ENCODE measurements at regions not wholly inside any gene's neighbourhood (a gene's known extent, or its start where the extent isn't known, plus 50 kb on each side); places are given as distances from the start of the nearest gene placed in this dataset.

- TF ChIP-seq, protein P1, sequence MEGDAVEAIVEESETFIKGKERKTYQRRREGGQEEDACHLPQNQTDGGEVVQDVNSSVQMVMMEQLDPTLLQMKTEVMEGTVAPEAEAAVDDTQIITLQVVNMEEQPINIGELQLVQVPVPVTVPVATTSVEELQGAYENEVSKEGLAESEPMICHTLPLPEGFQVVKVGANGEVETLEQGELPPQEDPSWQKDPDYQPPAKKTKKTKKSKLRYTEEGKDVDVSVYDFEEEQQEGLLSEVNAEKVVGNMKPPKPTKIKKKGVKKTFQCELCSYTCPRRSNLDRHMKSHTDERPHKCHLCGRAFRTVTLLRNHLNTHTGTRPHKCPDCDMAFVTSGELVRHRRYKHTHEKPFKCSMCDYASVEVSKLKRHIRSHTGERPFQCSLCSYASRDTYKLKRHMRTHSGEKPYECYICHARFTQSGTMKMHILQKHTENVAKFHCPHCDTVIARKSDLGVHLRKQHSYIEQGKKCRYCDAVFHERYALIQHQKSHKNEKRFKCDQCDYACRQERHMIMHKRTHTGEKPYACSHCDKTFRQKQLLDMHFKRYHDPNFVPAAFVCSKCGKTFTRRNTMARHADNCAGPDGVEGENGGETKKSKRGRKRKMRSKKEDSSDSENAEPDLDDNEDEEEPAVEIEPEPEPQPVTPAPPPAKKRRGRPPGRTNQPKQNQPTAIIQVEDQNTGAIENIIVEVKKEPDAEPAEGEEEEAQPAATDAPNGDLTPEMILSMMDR (conservative IDR thresholded peaks at IDR 0.05): no peak
- TF ChIP-seq EZH2 (IDR thresholded peaks at IDR 0.05; ENCODE audit: low read depth): no peak
These were observed 495.3 kb upstream of the ARPP21 start for GRCh38 chr3:35144011-35144410.
